ENCODE measurements at regions not wholly inside any gene's neighbourhood (a gene's known extent, or its start where the extent isn't known, plus 50 kb on each side); places are given as distances from the start of the nearest gene placed in this dataset.

DNA sequence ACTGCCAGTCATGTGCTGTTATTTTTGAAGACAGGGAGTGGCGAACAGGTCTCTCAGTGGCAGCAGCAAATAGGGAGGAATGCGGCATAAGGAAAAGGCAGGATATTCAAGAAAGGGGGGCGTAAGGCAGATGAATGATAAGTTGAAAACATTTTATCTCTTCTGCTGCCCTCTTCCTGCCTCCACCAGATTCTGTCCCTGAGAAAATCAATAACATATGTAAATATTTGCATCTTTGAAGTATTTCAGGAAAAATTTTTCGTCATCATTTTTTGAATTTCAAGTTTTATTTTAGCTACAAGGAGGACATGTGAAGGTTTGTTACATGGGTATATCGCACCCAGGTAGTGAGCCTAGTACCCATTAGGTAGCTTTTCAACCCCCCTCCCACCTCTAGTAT lies 616.7 kb downstream of the MCTP2 start:
- TF ChIP-seq ZNF274 (IDR thresholded peaks at IDR 0.05; ENCODE audit: low read depth, low read length) (no peak), SUZ12 (IDR thresholded peaks at IDR 0.05; ENCODE audit: extremely low read depth, insufficient read depth, insufficient read length) (no peak), YY1 (IDR thresholded peaks at IDR 0.05; ENCODE audit: insufficient read depth, insufficient read length) (no peak)
